Right ventricle myocardium inferior (tissue), 1 donor: ENCODE measurements at regions not wholly inside any gene's neighbourhood (a gene's known extent, or its start where the extent isn't known, plus 50 kb on each side); places are given as distances from the start of the nearest gene placed in this dataset.
"Not testable (repeated sequence)": the region's sequence is repeated elsewhere in the genome, so short reads cannot be mapped to it uniquely, and the experiment has no call there.

Source experiments
- ATAC-seq: fragments of 200-7000 bp; cut with Tn5 transposase; one replicate; pipeline ENCODE4 v1.9.1; 2020; ENCODE audit warnings: mild to moderate bottlenecking, moderate library complexity
- DNase-seq: peaks from one replicate; pipeline ENCODE4 v3.0.0; 2021; ENCODE audit errors: missing footprints
- intact Hi-C: fragments of 100-400 bp; cut with DNase I; formaldehyde crosslinking; loops from one replicate; pipeline ENCODE4 v1.11.0; 2022
- donor health status: DM: no; HTN: yes; CAD: no; lungs with severe emphysema.

DNA sequence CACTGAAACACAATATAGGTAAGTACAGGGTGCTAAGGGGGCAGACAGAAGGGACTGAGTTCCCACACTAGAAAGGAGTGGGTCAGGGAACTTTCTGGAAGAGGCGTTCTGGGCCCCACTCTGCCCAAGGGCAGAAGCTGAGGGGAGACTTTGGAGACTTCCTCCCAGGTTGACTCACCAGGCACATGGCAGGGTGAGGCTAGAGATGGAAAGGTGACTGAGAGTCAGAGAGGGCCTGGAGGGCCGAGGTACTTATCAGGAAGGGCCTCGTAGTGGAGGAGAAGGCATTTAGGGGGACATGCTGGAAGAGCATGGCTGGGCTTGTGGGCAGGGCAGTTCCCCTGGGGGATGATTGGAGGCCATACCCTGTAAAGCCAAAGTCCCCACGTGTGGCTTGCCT lies 159.9 kb upstream of the JUN start:
- DNase-seq, result no peak
- ATAC-seq, result no peak
- intact Hi-C loops, result no loop called here

DNA sequence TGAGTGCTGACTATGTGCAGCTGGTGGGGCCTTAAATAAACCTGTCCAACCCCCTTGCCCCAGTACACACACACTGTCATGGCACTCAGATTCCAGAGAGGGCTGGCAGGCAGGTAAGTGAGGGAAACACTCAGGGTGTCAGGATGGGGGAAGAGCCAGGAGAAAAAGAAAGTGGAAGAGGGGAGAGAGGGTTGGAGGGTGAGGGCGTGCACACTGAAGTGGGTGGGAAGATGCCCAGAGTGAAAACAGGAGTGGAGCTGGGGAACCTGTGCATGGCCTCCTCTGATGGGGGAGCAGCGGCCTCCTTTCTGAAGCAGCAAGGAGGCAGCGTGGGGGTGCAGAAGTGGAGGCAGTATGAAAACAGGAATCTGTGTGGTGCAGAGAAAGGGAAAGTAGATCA lies 160.6 kb upstream of the JUN start:
- ATAC-seq, result no peak
- intact Hi-C loops, result no loop called here
- no peak for DNase-seq

DNA sequence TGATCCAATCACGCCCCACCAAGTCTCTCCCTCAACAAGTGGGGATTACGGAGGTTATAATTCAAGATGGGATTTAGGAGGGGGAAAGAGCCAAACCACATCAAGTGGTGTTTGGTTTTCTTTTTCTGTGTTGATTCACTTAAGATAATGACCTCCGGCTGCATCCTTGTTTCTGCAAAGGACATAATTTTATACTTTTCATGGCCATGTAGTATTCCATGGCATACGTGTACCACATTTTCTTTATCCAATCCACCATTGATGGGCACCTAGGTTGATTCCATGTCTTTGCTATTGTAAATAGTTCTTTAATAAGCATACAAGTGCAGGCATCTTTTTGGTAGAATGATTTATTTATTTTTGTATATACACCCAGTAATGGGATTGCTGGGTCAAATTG lies 162.5 kb upstream of the JUN start:
- no peak for DNase-seq
- intact Hi-C loops, result no loop called here
- no peak for ATAC-seq

DNA sequence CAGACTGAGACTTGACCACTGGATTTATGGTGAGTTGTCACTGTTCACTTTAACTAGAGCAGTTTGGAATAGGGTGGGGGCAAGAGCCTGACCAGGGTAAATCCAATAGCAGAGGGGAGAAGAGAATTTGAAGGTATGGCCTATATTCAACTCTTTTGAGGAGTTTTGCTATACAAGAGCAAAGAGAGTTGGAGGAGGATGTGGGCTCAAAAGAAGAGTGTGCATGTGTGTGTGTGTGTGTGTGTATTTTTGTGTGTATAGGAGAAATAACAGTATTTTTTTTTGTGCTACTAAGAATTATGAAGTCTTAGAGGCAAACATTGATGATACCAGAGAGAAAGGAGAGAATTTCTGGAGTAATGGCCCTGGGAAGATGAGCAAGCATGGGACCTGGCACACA lies 164.8 kb upstream of the JUN start:
- intact Hi-C loops, result no loop called here
- ATAC-seq (no peak), DNase-seq (no peak)

DNA sequence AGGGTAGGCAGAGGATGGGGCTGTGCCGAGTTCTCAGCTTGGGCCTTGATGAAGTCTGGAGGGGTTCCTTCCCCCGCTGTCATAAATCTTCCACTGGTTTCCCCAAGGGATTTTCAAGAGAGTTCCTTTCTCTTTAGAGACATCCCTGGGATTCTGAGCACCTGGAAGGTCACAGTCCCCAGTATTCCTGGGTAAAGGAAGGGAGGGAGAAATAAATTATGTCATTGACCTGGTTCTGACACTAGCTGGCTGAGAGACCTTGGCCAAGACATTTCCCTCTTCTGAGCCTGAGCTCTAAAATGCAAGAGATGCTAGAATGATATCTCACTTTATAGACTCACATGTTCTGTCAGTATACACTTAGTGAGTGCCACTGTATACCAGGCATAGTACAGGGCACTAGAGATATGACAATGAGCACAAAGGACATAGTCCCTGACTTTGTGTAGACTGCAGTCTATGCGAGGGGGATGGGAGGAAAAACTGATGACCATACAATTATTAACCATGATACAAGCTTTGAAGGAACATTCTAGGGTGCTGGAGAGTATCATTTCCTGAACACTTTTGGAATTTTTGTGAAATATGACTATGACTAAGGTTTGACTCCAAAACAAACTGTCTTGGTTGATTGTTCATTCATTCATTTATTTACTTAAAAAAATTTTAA lies 165.8 kb upstream of the JUN start:
- intact Hi-C loops, result no loop called here

DNA sequence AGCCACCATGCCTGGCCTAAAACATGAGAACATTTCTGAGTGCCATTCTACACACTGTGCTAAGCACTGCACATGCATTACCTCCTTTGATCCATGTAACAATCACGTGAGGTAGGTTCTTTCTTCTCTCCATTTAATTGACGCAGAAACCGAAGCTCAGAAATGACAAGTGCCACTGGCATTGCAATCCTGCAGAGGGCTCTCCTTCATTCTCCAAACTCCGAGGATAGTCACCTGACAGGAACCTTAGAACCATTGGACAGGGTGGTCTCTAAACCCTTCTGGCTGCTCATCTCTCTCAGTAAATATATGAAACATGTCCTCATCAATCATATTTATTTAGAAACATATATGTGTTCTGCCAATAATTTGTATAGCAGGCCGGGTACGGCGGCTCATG lies 167.1 kb upstream of the JUN start:
- no peak for ATAC-seq
- no peak for DNase-seq
- intact Hi-C loops, result no loop called here

More for the DNA sequence above, 165.8 kb upstream of the JUN start:
- ATAC-seq (no peak), DNase-seq (no peak)

DNA sequence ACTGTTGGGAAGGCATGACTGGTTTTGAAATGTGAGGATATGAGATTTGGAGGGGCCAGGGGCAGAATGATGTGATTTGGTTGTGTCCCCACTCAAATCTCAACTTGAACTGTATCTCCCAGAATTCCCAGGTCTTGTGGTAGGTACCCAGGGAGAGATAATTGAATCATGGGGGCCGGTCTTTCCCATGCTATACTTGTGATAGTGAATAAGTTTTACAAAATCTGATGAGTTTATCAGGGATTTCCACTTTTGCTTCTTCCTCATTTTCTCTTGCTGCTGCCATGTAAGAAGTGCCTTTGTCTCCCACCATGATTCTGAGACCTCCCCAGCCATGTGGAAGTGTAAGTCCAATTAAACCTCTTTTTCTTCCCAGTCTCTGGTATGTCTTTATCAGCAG lies 170.1 kb upstream of the JUN start:
- DNase-seq, intact Hi-C loops, ATAC-seq: not testable (repeated sequence)

DNA sequence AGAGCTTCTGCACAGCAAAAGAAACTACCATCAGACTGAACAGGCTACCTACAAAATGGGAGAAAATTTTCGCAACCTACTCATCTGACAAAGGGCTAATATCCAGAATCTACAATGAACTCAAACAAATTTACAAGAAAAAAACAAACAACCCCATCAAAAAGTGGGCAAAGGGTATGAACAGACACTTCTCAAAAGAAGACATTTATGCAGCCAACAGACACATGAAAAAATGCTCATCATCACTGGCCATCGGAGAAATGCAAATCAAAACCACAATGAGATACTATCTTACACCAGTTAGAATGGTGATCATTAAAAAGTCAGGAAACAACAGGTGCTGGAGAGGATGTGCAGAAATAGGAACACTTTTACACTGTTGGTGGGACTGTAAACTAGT lies 179.4 kb upstream of the JUN start:
- intact Hi-C loops, ATAC-seq: not testable (repeated sequence)

DNA sequence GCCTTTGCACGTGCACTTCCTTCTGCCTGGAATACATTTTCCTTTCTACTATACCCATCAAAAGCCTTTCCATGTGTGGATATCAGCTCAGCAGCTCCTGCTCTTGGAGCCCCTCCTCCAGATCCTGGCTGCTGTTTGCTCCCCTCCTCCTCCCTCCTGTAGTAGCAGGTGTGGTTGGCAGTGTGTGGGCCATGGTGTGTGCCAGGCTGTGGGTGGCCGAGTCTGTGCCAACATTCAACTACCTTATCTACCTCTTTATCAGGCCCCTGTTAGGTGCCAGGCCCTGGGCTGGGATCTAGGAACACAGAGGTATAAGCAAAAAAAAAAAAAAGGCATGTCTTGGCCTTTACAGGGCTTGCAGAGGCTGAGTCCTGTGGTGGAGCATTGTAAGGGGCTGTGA lies 180.6 kb upstream of the JUN start:
- no peak for DNase-seq
- ATAC-seq, result no peak
- intact Hi-C loops, result no loop called here

More for the DNA sequence above, 179.4 kb upstream of the JUN start:
- not testable (repeated sequence) for DNase-seq

DNA sequence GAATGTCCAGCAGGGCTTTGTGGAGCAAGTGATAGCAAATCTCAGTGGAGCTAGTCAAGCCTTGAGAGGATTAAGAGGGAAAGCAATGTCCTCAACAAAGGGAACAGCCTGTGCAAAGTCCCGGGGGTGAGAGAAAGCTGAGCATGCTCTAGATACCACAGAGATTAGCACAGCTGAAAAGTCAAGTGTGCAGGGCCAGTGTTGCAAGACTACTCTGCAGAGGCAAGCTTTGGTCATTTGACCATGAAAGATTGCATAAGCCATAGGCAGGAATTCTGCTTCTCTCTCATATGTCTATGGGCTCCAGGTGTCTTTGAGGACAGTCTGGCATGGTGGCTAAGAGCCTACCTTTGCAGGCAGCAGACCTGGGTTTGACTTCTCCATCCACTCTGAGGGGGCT lies 181.0 kb upstream of the JUN start:
- ATAC-seq, result peak; percentile 51
- intact Hi-C loops, result loop anchor here (5.0 kb wide), 1 partner anchor 33 kb away; no protein-coding TSS in a partner anchor
- DNase-seq, result no peak

DNA sequence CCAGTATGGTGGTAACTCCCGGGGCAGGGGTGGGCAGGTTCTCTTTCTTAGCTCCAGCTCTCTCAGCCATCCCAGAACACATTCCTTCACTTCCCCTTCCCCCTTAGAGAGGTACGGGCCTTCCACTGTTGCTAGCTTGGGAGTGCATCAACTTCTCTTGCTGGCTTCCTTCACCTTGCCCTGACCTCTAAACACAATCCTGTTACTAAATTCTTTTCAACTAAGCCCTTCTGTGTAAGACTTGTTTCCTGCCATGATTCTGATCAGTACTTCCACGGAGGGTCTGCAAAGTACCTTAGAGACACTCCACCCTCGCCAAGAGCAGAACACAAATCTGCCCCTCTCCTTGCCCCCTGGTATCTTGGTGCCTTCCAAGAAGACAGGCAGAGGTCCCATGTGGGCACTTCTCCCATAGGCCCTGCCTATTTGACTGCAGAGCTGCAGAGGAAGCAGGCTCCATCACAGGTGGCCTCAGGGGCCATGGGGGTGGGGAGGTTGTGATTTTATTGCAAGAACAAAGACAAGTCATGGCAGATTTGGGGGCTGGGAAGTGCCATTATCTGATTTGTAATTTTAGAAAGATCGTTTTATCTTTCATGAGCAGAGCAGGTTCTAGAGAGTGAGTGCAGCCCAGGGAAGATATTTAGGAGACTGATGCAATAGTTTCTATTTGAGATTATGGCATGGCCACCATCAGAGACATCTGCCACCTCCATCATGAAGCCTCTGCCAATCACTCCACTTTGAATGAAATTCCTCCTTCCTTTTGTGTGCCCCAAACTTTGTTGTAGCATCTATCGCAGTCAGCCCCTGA lies 182.5 kb upstream of the JUN start:
- intact Hi-C loops, result loop anchor here (5.0 kb wide), 1 partner anchor 34 kb away; no protein-coding TSS in a partner anchor
- DNase-seq (no peak), ATAC-seq (no peak)

DNA sequence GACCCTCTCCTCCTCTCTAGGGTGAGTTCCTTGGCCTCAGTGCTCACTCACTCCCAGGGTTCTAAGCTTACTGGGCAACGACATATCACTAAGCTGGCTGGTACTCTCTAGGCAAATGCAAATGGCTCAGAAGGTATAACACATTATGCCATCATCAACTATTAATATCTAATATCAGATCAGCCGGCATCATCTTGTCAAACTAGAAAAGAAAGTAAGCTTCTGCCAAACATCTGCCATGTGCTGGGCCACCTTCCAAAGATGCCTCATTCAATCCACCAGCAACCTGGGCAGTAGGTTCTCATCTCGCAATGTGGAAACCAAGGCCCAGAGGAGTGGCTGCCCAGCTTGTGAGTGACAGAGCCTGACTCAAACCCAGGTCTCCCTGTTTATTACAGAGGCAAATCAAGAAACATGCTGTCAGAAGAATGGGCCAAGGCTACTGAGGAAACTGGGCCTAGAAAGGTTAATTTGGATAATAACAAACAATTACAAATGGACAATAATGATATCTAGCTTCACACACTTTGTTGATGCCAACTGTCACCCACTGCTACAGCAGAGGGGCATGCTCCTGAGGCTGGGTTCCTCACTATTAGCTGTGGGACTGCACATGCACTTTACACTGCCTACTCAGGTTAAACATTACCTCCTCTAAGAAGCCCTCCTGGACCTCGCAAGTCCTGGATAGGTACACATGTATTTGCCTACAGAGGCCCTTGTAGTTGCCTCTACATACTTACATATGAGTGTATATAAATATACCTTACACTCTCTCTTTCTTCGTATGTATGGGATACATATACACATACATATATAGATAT lies 183.3 kb upstream of the JUN start:
- no peak for DNase-seq
- intact Hi-C loops, result loop anchor here (5.0 kb wide), 1 partner anchor 35 kb away; no protein-coding TSS in a partner anchor
- ATAC-seq, result no peak

DNA sequence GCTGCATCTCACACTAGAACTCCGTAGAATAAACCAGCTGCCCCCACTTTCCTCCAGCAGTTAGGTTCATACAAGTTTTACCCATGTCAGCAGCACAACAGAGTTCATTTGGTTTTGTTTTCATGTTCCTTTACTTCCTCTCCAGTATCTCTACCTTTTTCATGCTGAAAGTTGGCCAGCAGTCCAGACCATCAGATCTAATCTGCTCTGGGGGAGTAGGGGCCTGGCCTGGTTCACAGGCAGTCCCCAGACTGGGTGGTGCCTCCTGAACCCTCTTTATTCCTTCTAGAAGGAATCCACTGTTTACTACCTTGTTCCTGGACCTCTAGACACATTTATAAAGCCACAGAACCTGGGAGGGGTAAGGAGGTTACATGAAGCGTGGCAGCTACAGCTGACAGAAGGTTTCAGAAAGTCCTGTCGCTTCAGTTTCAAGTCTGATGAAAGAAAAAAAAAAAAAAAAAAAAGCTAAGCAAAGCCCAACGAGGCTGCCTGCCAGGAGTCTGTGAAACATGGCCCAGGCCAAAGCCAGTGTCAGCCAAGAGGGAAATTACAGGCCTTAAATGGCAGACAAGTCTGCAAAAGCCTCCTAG lies 184.6 kb upstream of the JUN start:
- DNase-seq (peak; percentile 88), ATAC-seq (peak; percentile 73)
- intact Hi-C loops, result loop anchor here (2.0 to 5.0 kb wide), 2 partner anchors 36 to 66 kb away; no protein-coding TSS in a partner anchor

DNA sequence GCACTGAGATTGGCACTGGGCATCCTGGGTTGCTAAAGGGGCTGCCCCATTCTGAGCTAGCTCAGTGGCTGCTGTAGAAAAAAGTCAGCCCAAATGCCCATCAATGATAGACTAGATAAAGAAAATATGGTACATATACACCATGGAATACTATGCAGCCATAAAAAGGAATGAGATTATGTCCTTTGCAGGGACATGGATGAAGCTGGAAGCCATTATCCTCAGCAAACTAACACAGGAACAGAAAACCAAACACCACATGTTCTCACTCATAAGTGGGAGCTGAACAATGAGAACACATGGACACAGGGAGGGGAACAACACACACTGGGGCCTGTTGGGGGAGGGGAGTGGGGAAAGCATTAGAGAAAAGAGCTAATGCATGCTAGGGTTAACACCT lies 185.3 kb upstream of the JUN start:
- ATAC-seq, DNase-seq: not testable (repeated sequence)
- intact Hi-C loops, result loop anchor here (2.0 to 5.0 kb wide), 2 partner anchors 37 to 66 kb away; no protein-coding TSS in a partner anchor

DNA sequence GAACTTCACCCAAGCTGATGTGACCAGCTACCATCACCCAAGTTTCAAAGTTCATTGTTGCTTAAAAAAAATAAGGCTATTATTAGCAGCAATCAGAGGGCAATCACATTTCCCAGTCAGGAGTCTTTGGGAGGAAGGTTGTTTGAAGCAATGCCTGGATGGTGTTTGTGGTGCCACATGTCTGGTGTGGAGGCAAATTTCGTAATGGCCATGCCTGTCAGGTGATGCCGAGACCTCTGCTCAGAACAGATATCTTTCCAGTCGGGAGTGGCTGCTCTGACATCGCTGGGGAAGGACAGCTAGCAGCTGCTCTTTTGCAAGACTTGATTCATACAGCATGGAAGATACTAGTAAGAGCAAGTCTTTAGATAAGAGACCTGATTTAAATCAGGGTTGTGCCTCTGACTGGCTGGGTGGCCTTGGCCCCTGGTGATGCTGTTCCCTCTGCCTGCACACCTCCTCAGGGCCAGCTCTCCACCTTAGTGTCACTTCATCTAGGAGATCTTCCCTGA lies 187.8 kb upstream of the JUN start:
- ATAC-seq, result peak; percentile 65
- intact Hi-C loops, result loop anchor here (2.0 to 5.0 kb wide), 2 partner anchors 46 to 187 kb away; partner anchors contain the start of gene JUN

DNA sequence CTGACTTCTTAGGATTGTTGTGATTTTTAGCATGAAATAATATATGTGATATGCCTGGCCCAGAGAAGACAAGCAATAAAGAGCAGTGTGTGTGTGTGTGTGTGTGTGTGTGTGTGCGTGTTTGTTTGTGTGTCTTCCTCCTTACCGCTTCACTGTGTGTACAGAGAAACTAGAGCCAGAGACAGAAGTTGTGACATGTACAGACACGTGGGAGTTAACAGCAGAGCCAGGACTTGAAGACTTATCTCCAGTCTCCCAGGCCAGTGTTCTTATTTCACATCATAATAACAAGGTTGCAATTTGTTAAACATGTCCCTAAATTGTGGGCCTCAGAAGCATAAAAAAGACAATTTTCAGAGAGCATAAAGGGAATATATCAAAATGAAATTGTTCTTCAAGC lies 192.0 kb upstream of the JUN start:
- intact Hi-C loops, result no loop called here
- ATAC-seq, result no peak
- no peak for DNase-seq

More for the DNA sequence above, 187.8 kb upstream of the JUN start:
- no peak for DNase-seq

DNA sequence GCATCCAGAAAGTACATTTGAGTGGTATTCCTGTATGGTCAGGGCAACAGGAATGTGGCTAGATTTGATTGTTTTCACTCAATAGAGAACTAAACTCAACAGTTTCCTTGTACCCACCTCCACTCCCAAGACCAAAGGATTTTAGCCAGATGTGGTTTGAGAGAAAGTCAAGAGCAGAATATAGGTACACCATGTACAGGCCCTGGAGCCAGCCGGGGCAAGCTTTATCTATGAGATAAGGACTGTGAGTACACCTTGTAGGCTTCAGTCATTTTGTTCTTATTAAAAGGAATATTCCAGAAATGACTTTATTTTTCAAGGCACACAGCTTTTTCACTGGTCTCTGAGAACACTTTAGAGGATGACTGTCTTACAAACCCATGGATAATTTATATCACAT lies 192.4 kb upstream of the JUN start:
- ATAC-seq (no peak), DNase-seq (peak; percentile 65)
- intact Hi-C loops, result no loop called here

DNA sequence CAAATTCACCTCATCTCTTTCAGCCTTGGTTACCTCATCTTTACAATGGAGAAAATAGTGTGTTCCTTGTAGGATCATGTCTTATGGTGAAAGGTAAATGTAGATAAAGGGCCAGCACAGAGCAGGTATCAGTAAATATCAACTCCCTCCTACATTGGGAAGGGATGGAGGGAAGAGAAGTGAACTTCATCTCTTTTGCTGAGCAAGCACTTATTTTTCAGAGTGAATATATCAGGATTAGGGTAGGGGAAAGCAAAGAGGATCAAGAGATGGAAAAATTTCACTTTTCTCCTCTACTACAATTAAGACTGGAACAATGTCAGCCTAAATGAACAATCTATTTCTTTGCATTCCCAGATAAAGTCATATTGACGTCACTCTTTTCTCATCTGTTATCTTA lies 193.8 kb upstream of the JUN start:
- intact Hi-C loops, result no loop called here
- no peak for DNase-seq
- no peak for ATAC-seq

DNA sequence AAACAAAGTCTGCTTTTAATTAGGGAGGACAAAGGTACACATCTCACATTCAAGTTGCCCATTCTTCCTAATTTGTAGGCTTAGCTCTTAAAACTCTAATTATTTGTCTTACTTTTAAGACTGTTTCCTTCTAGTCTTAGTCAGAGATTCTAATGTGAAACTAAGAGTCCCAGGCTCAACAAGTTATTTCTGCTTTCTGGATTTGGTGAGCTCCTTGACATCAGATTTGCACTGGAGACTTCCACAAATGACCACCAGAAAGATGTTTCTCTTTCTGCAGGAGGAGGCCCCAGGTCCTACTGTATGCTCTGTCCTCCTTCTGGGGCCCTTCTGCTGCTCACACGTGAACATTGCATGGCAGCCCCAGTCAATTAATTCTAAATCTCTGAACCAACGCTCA lies 194.2 kb upstream of the JUN start:
- no peak for DNase-seq
- no peak for ATAC-seq
- intact Hi-C loops, result no loop called here
